Activated CD4-positive, alpha-beta T cell treated with anti-CD3 and anti-CD28 coated beads for 1 hour (primary cell): ENCODE measurements at regions not wholly inside any gene's neighbourhood (a gene's known extent, or its start where the extent isn't known, plus 50 kb on each side); places are given as distances from the start of the nearest gene placed in this dataset.
"Not testable (repeated sequence)": the region's sequence is repeated elsewhere in the genome, so short reads cannot be mapped to it uniquely, and the experiment has no call there.

ENCODE experiments used
- DNase-seq: peaks from one replicate; pipeline ENCODE4 v3.0.0-alpha.2; 2020

- no peak for DNase-seq
These were observed 311.9 kb upstream of the ANKH start for GRCh38 chr5:15183520-15183919.

- DNase-seq = no peak
These were observed 298.6 kb upstream of the ANKH start for GRCh38 chr5:15170173-15170572.

- DNase-seq = no peak
These were observed 296.8 kb upstream of the ANKH start for GRCh38 chr5:15168358-15168757.

- DNase-seq = no peak
These were observed 288.5 kb upstream of the ANKH start for GRCh38 chr5:15160091-15160490.

GRCh38 chr5:15159606-15160005 is 288.0 kb upstream of the ANKH start:
- DNase-seq = no peak

- no peak for DNase-seq
These were observed 270.9 kb upstream of the ANKH start for GRCh38 chr5:15142458-15142857.

GRCh38 chr5:15137414-15137813 is 265.8 kb upstream of the ANKH start:
- DNase-seq = no peak

- DNase-seq = no peak
These were observed 264.1 kb upstream of the ANKH start for GRCh38 chr5:15135661-15136060.

- DNase-seq = no peak
These were observed 261.9 kb upstream of the ANKH start for GRCh38 chr5:15133456-15133965.

- DNase-seq = no peak
These were observed 261.3 kb upstream of the ANKH start for GRCh38 chr5:15132816-15133405.

- no peak for DNase-seq
These were observed 260.3 kb upstream of the ANKH start for GRCh38 chr5:15131909-15132308.

GRCh38 chr5:15124871-15125568 is 253.4 kb upstream of the ANKH start:
- no peak for DNase-seq

GRCh38 chr5:15124461-15124860 is 252.9 kb upstream of the ANKH start:
- no peak for DNase-seq

GRCh38 chr5:15117688-15118087 is 246.1 kb upstream of the ANKH start:
- no peak for DNase-seq

- DNase-seq = no peak
These were observed 245.4 kb upstream of the ANKH start for GRCh38 chr5:15116996-15117395.

GRCh38 chr5:15106530-15107283 is 235.1 kb upstream of the ANKH start:
- no peak for DNase-seq

- DNase-seq = no peak
These were observed 234.3 kb upstream of the ANKH start for GRCh38 chr5:15105799-15106393.

- no peak for DNase-seq
These were observed 232.3 kb upstream of the ANKH start for GRCh38 chr5:15103864-15104263.

GRCh38 chr5:15103130-15103529 is 231.6 kb upstream of the ANKH start:
- no peak for DNase-seq

- no peak for DNase-seq
These were observed 226.0 kb upstream of the ANKH start for GRCh38 chr5:15097552-15097951.

GRCh38 chr5:15096686-15097085 is 225.1 kb upstream of the ANKH start:
- DNase-seq = not testable (repeated sequence)

- no peak for DNase-seq
These were observed 221.2 kb upstream of the ANKH start for GRCh38 chr5:15092801-15093200.

GRCh38 chr5:15085671-15086070 is 214.1 kb upstream of the ANKH start:
- no peak for DNase-seq

- no peak for DNase-seq
These were observed 210.5 kb upstream of the ANKH start for GRCh38 chr5:15082096-15082495.
